NCI-H82 (cell line): ENCODE measurements at regions not wholly inside any gene's neighbourhood (a gene's known extent, or its start where the extent isn't known, plus 50 kb on each side); places are given as distances from the start of the nearest gene placed in this dataset.

Experiments
- DNase-seq: peaks from one replicate; lab custom pipeline; 2025; lab: John Stamatoyannopoulos, UW

GRCh38 chr11:15585602-15586331 lies 471.0 kb downstream of the INSC start:
- DNase-seq: no peak

GRCh38 chr11:15586741-15587473 lies 472.2 kb downstream of the INSC start:
- DNase-seq: no peak

GRCh38 chr11:15589070-15589626 lies 474.4 kb downstream of the INSC start:
- DNase-seq: peak; percentile 90

GRCh38 chr11:15590132-15590531 lies 475.4 kb downstream of the INSC start:
- DNase-seq: no peak

- DNase-seq: no peak
These were observed 476.4 kb downstream of the INSC start for GRCh38 chr11:15591112-15591537.

GRCh38 chr11:15594607-15595006 lies 479.9 kb downstream of the INSC start:
- DNase-seq: no peak

- DNase-seq: no peak
These were observed 484.7 kb downstream of the INSC start for GRCh38 chr11:15599376-15599775.

- no peak for DNase-seq
These were observed 487.3 kb downstream of the INSC start for GRCh38 chr11:15602047-15602446.

GRCh38 chr11:15602785-15603567 lies 488.3 kb downstream of the INSC start:
- DNase-seq: no peak

GRCh38 chr11:15605094-15605493 lies 490.4 kb downstream of the INSC start:
- no peak for DNase-seq

GRCh38 chr11:15607361-15608036 lies 492.8 kb downstream of the INSC start:
- DNase-seq: no peak

- no peak for DNase-seq
These were observed 494.7 kb downstream of the INSC start for GRCh38 chr11:15609445-15609844.

- DNase-seq: no peak
These were observed 496.2 kb downstream of the INSC start for GRCh38 chr11:15610881-15611280.

- no peak for DNase-seq
These were observed 498.5 kb downstream of the INSC start for GRCh38 chr11:15613251-15613650.

GRCh38 chr11:15613789-15614188 lies 499.1 kb downstream of the INSC start:
- no peak for DNase-seq

- no peak for DNase-seq
These were observed 500.8 kb downstream of the INSC start for GRCh38 chr11:15615398-15616096.

GRCh38 chr11:15616130-15617105 lies 501.7 kb downstream of the INSC start:
- DNase-seq: no peak

- DNase-seq: no peak
These were observed 502.4 kb downstream of the INSC start for GRCh38 chr11:15617126-15617525.

- DNase-seq: no peak
These were observed 503.9 kb downstream of the INSC start for GRCh38 chr11:15618583-15619032.

GRCh38 chr11:15621565-15621964 lies 506.8 kb downstream of the INSC start:
- no peak for DNase-seq
